ENCODE measurements at regions not wholly inside any gene's neighbourhood (a gene's known extent, or its start where the extent isn't known, plus 50 kb on each side); places are given as distances from the start of the nearest gene placed in this dataset.

DNA sequence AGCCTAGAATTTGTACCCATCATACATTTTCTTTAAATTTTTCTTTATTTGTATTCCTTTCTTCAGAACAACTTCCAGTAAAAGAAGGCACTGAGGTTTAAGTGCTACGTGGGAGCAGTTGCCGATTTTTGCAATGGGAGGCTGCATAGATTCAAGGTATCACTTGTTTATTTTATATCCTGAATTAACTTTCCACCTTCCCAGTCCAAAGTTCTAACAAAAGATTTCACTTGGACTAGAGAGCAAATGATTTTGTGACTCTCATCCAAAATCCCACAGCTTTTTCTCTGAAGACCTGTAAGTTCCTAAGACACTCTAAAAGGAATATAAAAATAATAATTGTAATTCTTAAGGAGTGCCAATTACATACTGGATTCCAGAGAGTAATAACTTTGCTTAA, 139.1 kb upstream of the SPRY4 start:
- no peak for DNase-seq
- Histone ChIP-seq H3K27me3 (replicated peaks; ENCODE audit: control insufficient read depth, insufficient read depth, low read length, poor library complexity, severe bottlenecking) (no peaks in the 10 kb centered on the region), H3K9me3 (ENCODE audit: control insufficient read depth, low read length) (no peaks in the 10 kb centered on the region), H3K27ac (ENCODE audit: insufficient read depth, low read length, poor library complexity, severe bottlenecking) (no peak overlapping the region), H3K4me1 (ENCODE audit: control insufficient read depth, insufficient read depth, low read length, poor library complexity, severe bottlenecking) (no peaks in the 10 kb centered on the region), H3K36me3 (ENCODE audit: control insufficient read depth, insufficient read depth, low read length) (no peaks in the 10 kb centered on the region), H3K4me3 (ENCODE audit: insufficient read depth, low read depth, low read length, poor library complexity, severe bottlenecking) (no peak overlapping the region)

DNA sequence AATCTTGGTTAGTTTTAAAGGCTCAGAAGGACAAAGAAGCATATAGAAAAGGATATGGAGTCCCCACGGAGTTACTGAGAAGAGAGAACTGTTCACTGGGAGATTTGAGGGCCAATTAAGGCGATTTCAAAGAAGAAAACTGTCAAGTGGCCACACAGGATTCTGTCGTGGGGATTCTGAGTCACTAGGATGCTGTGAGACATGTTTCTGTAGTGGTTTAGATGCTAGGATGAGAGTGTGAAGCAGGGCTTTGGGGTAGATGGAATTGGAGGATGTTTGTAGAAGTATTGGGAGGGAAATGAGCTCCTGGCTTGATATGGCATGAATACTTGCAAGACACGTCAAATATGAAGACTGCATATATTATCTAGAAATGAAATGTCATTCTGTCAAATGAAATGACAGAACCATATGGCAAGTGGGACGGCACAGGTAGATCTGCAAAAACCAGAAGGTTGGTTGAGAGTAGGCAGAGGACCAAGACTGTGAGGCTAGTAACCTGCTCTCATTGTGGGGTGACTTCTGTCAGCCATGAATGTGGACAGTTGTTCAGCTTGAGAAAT, 136.3 kb upstream of the SPRY4 start:
- Histone ChIP-seq H3K36me3 (ENCODE audit: control insufficient read depth, insufficient read depth, low read length) (no peaks in the 10 kb centered on the region), H3K4me1 (ENCODE audit: control insufficient read depth, insufficient read depth, low read length, poor library complexity, severe bottlenecking) (no peaks in the 10 kb centered on the region), H3K9me3 (ENCODE audit: control insufficient read depth, low read length) (no peaks in the 10 kb centered on the region), H3K27ac (ENCODE audit: insufficient read depth, low read length, poor library complexity, severe bottlenecking) (no peak overlapping the region), H3K27me3 (replicated peaks; ENCODE audit: control insufficient read depth, insufficient read depth, low read length, poor library complexity, severe bottlenecking) (no peaks in the 10 kb centered on the region), H3K4me3 (ENCODE audit: insufficient read depth, low read depth, low read length, poor library complexity, severe bottlenecking) (no peak overlapping the region)
- no peak for DNase-seq

DNA sequence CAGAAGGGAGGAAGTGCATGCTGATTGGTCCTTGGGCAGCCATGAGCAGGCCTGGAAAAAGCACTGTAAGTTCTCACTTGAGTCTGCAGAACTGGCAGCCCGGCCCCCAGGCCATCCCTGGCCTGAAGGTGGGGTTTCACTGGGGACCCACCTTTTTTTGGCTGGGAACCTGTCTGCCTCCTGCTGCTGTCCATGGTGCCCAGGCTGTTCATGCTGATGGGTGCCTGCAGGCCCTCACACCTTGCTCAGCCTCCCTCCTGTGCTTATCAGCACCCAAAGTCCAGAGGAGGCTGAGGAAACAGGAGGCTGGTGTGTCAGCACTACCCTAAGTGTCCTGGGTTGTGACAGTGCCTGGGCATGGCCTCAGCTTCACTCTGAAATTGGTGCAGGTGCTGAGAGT, 134.4 kb upstream of the SPRY4 start:
- no peaks in the 10 kb centered on the region for H3K27me3 ChIP-seq (replicated peaks; ENCODE audit: control insufficient read depth, insufficient read depth, low read length, poor library complexity, severe bottlenecking)
- DNase-seq, result no peak
- no peaks in the 10 kb centered on the region for H3K36me3 ChIP-seq (ENCODE audit: control insufficient read depth, insufficient read depth, low read length)

DNA sequence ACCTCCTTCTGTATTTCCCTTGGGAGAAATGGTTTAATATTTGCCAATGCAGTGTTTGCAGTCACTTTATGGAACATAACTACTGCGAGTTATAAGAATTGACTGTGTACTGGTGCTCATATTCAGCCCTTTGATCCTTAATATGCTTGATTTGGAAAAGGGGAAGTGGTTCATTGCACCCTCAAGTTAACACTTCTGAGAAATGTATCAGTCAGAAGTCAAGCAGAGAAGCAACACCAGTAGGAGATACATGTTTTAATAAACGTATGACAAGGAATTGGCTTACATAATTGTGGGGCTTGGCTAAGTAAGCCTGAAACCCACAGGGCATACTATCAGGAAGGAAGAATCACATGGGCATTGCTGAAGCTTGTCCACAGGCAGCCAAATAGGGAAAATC, 131.0 kb upstream of the SPRY4 start:
- DNase-seq, result no peak
- no peak overlapping the region for H3K4me3 ChIP-seq (ENCODE audit: insufficient read depth, low read depth, low read length, poor library complexity, severe bottlenecking)
- no peaks in the 10 kb centered on the region for H3K36me3 ChIP-seq (ENCODE audit: control insufficient read depth, insufficient read depth, low read length)
- no peak overlapping the region for H3K27ac ChIP-seq (ENCODE audit: insufficient read depth, low read length, poor library complexity, severe bottlenecking)
- H3K9me3 ChIP-seq (ENCODE audit: control insufficient read depth, low read length), result no peaks in the 10 kb centered on the region
- no peaks in the 10 kb centered on the region for H3K4me1 ChIP-seq (ENCODE audit: control insufficient read depth, insufficient read depth, low read length, poor library complexity, severe bottlenecking)
- no peaks in the 10 kb centered on the region for H3K27me3 ChIP-seq (replicated peaks; ENCODE audit: control insufficient read depth, insufficient read depth, low read length, poor library complexity, severe bottlenecking)

More for the DNA sequence above, 134.4 kb upstream of the SPRY4 start:
- Histone ChIP-seq H3K27ac (ENCODE audit: insufficient read depth, low read length, poor library complexity, severe bottlenecking) (no peak overlapping the region), H3K9me3 (ENCODE audit: control insufficient read depth, low read length) (no peaks in the 10 kb centered on the region), H3K4me3 (ENCODE audit: insufficient read depth, low read depth, low read length, poor library complexity, severe bottlenecking) (no peak overlapping the region), H3K4me1 (ENCODE audit: control insufficient read depth, insufficient read depth, low read length, poor library complexity, severe bottlenecking) (no peaks in the 10 kb centered on the region)

DNA sequence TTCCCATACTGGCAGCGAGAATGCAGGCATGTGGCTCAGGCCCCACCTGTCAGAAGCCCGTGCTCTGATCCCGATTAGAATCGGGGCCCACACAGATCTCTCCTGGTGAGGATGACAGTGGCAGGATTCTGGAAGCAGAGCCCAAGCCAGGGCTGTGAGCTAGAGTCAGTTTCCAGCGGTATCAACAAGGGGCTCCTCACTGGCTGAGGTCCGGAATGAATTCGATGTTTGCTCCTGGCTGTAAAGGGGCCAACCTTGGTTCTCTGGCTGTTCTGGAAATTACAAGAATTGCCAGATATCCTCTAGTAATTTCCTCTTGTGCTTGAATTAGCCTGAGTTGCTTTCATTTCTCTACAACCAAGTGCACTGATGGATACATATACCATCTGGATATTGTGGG, 129.1 kb upstream of the SPRY4 start:
- Histone ChIP-seq H3K4me3 (ENCODE audit: insufficient read depth, low read depth, low read length, poor library complexity, severe bottlenecking) (no peak overlapping the region), H3K36me3 (ENCODE audit: control insufficient read depth, insufficient read depth, low read length) (no peaks in the 10 kb centered on the region), H3K4me1 (ENCODE audit: control insufficient read depth, insufficient read depth, low read length, poor library complexity, severe bottlenecking) (no peaks in the 10 kb centered on the region), H3K27me3 (replicated peaks; ENCODE audit: control insufficient read depth, insufficient read depth, low read length, poor library complexity, severe bottlenecking) (no peaks in the 10 kb centered on the region), H3K27ac (ENCODE audit: insufficient read depth, low read length, poor library complexity, severe bottlenecking) (no peak overlapping the region), H3K9me3 (ENCODE audit: control insufficient read depth, low read length) (no peaks in the 10 kb centered on the region)
- DNase-seq, result no peak

DNA sequence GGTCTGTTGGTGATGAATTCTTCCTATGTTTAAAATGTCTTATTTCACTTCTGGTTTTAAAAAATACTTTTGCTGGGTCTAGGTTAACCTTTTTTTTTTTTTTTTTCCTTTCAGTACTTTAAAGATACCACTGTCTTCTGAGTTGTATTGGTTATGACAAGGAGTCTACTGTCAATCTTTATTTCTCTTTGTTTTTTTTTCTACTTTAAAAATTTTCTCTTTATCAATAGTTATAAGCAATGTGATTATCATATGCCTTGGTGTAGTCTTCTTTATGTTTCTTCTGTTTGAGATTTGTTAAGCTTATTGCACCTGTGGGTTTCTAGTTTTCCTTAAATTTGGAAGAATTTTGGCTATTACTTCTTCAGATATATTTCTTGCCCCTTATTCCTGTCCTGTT, 125.6 kb upstream of the SPRY4 start:
- Histone ChIP-seq H3K36me3 (ENCODE audit: control insufficient read depth, insufficient read depth, low read length) (no peaks in the 10 kb centered on the region), H3K4me1 (ENCODE audit: control insufficient read depth, insufficient read depth, low read length, poor library complexity, severe bottlenecking) (no peaks in the 10 kb centered on the region), H3K27ac (ENCODE audit: insufficient read depth, low read length, poor library complexity, severe bottlenecking) (no peak overlapping the region), H3K27me3 (replicated peaks; ENCODE audit: control insufficient read depth, insufficient read depth, low read length, poor library complexity, severe bottlenecking) (no peaks in the 10 kb centered on the region), H3K4me3 (ENCODE audit: insufficient read depth, low read depth, low read length, poor library complexity, severe bottlenecking) (no peak overlapping the region), H3K9me3 (ENCODE audit: control insufficient read depth, low read length) (no peaks in the 10 kb centered on the region)
- no peak for DNase-seq

DNA sequence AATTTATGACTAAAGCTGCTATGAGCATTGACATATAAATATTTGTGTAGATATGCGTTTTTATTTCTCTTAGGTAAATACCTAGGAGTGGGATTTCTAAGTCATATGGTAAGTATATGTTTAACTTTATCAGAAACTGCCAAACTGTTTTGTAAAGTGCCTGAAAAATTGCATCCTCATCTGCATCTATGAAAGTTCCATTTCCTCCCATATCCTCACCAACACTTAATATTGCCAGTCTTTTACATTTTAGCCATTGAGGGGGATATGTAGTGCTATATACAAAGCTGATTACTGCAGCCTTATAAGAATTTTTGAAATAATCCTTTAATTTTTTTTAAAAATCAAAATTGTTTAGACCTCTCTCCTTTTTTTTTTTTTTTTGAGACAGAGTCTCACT, 123.1 kb upstream of the SPRY4 start:
- H3K27me3 ChIP-seq (replicated peaks; ENCODE audit: control insufficient read depth, insufficient read depth, low read length, poor library complexity, severe bottlenecking), result no peaks in the 10 kb centered on the region
- H3K27ac ChIP-seq (ENCODE audit: insufficient read depth, low read length, poor library complexity, severe bottlenecking), result no peak overlapping the region
- no peaks in the 10 kb centered on the region for H3K9me3 ChIP-seq (ENCODE audit: control insufficient read depth, low read length)
- DNase-seq, result no peak
- H3K4me1 ChIP-seq (ENCODE audit: control insufficient read depth, insufficient read depth, low read length, poor library complexity, severe bottlenecking), result no peaks in the 10 kb centered on the region
- no peaks in the 10 kb centered on the region for H3K36me3 ChIP-seq (ENCODE audit: control insufficient read depth, insufficient read depth, low read length)
- H3K4me3 ChIP-seq (ENCODE audit: insufficient read depth, low read depth, low read length, poor library complexity, severe bottlenecking), result no peak overlapping the region

DNA sequence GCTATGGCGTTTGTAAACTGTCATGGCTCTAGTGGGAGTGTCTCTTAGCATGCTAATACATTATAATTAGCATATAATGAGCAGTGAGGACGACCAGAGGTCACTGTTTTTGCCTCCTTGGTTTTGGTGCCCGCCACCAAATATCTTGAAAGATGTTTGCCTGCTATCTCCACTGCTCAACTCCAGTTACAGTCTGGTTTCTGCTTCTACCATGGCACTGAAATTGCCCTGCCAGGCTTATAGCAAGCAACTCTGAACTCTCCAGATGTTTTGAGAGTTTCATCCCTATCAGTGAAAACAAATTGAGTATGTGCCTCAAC, 122.1 kb upstream of the SPRY4 start:
- Histone ChIP-seq H3K4me3 (ENCODE audit: insufficient read depth, low read depth, low read length, poor library complexity, severe bottlenecking) (no peak overlapping the region), H3K27me3 (replicated peaks; ENCODE audit: control insufficient read depth, insufficient read depth, low read length, poor library complexity, severe bottlenecking) (no peaks in the 10 kb centered on the region), H3K36me3 (ENCODE audit: control insufficient read depth, insufficient read depth, low read length) (no peaks in the 10 kb centered on the region), H3K27ac (ENCODE audit: insufficient read depth, low read length, poor library complexity, severe bottlenecking) (no peak overlapping the region), H3K4me1 (ENCODE audit: control insufficient read depth, insufficient read depth, low read length, poor library complexity, severe bottlenecking) (peaks cover under 1% of the 10 kb centered on the region), H3K9me3 (ENCODE audit: control insufficient read depth, low read length) (no peaks in the 10 kb centered on the region)
- no peak for DNase-seq

DNA sequence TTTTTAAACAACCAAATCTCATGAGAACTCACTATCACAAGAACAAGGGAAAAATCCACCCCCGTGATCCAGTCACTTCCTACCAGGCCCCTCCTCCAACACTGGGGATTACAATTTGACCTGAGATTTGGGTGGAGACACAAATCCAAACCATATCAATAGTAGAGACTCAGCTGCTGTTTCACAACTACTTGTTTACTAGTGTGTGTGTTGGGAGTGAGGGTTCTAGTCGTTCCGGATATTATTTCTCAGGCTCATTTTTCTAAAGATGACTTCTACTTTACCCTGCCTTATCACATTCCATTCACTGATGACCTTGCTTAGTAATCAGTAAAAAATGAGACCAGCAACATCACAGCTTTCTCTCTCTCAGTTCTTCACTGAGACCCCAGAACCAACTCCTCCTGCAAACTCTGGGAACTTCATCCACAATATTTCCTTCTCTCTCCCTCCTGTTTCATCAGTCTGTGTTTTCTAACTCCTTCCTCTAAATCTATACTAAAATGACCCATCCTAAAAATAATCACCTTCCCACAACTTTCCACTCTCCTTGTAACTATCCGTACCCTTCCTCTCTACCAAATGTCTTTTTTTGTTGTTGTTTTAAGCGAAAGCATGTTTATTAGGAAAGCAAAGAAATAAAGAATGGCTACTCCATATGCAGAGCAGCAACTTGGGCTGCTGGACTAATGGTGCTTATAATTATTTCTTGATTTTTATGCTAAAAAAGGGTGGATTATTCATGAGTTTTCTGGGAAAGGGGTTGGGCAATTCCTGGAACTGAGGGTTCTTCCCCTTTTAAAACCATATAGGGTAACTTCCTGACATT, 121.5 kb upstream of the SPRY4 start:
- H3K9me3 ChIP-seq (ENCODE audit: control insufficient read depth, low read length), result no peaks in the 10 kb centered on the region
- no peaks in the 10 kb centered on the region for H3K27me3 ChIP-seq (replicated peaks; ENCODE audit: control insufficient read depth, insufficient read depth, low read length, poor library complexity, severe bottlenecking)
- no peak overlapping the region for H3K4me3 ChIP-seq (ENCODE audit: insufficient read depth, low read depth, low read length, poor library complexity, severe bottlenecking)
- H3K36me3 ChIP-seq (ENCODE audit: control insufficient read depth, insufficient read depth, low read length), result no peaks in the 10 kb centered on the region
- peaks cover 6% of the 10 kb centered on the region for H3K4me1 ChIP-seq (ENCODE audit: control insufficient read depth, insufficient read depth, low read length, poor library complexity, severe bottlenecking)
- no peak for DNase-seq
- H3K27ac ChIP-seq (ENCODE audit: insufficient read depth, low read length, poor library complexity, severe bottlenecking), result no peak overlapping the region

DNA sequence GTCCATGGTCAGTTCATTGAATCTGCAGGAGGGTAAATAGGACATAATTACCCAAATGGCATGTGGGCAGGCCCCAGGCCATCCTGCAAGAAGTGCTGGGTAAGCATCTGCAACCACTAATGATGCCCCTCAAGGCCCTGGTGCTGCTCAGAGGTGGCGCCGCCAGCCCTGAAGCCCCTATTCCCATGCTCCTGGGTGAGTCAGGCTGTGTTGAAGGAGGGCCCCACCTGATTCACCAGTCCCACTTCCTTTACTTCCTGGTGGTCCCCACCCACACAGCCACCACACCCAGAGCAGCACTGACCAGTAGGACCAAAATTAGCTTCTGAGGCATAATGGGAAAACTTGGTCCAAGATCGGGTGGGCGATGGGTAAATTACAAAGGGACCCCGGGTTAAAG, 120.4 kb upstream of the SPRY4 start:
- no peaks in the 10 kb centered on the region for H3K27me3 ChIP-seq (replicated peaks; ENCODE audit: control insufficient read depth, insufficient read depth, low read length, poor library complexity, severe bottlenecking)
- H3K4me1 ChIP-seq (ENCODE audit: control insufficient read depth, insufficient read depth, low read length, poor library complexity, severe bottlenecking), result peaks cover 6% of the 10 kb centered on the region
- H3K4me3 ChIP-seq (ENCODE audit: insufficient read depth, low read depth, low read length, poor library complexity, severe bottlenecking), result no peak overlapping the region
- H3K27ac ChIP-seq (ENCODE audit: insufficient read depth, low read length, poor library complexity, severe bottlenecking), result no peak overlapping the region
- H3K9me3 ChIP-seq (ENCODE audit: control insufficient read depth, low read length), result no peaks in the 10 kb centered on the region
- no peak for DNase-seq
- no peaks in the 10 kb centered on the region for H3K36me3 ChIP-seq (ENCODE audit: control insufficient read depth, insufficient read depth, low read length)

All from effector memory CD4-positive, alpha-beta T cell (primary cell).